WERI-Rb-1 (cell line): ENCODE measurements at regions not wholly inside any gene's neighbourhood (a gene's known extent, or its start where the extent isn't known, plus 50 kb on each side); places are given as distances from the start of the nearest gene placed in this dataset.

ENCODE experiments used
- DNase-seq: peaks from one replicate; pipeline ENCODE4 v3.0.0-alpha.2; 2020
- H3K27ac ChIP-seq: fragments of 250-450 bp; sonication (Bioruptor Pico); 2 replicates; pipeline ENCODE4 v1.5.1; 2020; ENCODE audit warnings: mild to moderate bottlenecking, moderate library complexity
- H3K27me3 ChIP-seq: fragments of 250-450 bp; sonication (Bioruptor Pico); 2 replicates; pipeline ENCODE4 v1.5.1; 2021; ENCODE audit warnings: mild to moderate bottlenecking, low read depth, moderate library complexity; ENCODE audit not compliant: insufficient read depth, severe bottlenecking
- H3K36me3 ChIP-seq: fragments of 250-450 bp; sonication (Bioruptor Pico); 2 replicates; pipeline ENCODE4 v1.5.1; 2020; ENCODE audit warnings: mild to moderate bottlenecking, moderate library complexity
- H3K4me3 ChIP-seq: 2 replicates; pipeline ENCODE4 v1.5.1; 2011; ENCODE audit warnings: low read depth, mild to moderate bottlenecking, control low read depth, low read length
- H3K9me3 ChIP-seq: fragments of 250-450 bp; sonication (Bioruptor Pico); 2 replicates; pipeline ENCODE4 v1.5.1; 2021; ENCODE audit warnings: mild to moderate bottlenecking, moderate library complexity; ENCODE audit not compliant: severe bottlenecking
- TF ChIP-seq, protein P1 (sequence below): IDR thresholded peaks from 2 replicates; pipeline ENCODE4 v1.5.1; 2011; ENCODE audit warnings: low read depth, mild to moderate bottlenecking, control low read depth, inconsistent platforms, low read length

GRCh38 chr11:116424615-116425261 is 348.0 kb downstream of the BUD13 start:
- Histone ChIP-seq H3K27me3 (no peaks in the 10 kb centered on the region), H3K4me3 (no peak overlapping the region), H3K9me3 (peaks cover 3% of the 10 kb centered on the region), H3K36me3 (no peaks in the 10 kb centered on the region), H3K27ac (no peak overlapping the region)
- DNase-seq, result no peak
- TF ChIP-seq, protein P1, sequence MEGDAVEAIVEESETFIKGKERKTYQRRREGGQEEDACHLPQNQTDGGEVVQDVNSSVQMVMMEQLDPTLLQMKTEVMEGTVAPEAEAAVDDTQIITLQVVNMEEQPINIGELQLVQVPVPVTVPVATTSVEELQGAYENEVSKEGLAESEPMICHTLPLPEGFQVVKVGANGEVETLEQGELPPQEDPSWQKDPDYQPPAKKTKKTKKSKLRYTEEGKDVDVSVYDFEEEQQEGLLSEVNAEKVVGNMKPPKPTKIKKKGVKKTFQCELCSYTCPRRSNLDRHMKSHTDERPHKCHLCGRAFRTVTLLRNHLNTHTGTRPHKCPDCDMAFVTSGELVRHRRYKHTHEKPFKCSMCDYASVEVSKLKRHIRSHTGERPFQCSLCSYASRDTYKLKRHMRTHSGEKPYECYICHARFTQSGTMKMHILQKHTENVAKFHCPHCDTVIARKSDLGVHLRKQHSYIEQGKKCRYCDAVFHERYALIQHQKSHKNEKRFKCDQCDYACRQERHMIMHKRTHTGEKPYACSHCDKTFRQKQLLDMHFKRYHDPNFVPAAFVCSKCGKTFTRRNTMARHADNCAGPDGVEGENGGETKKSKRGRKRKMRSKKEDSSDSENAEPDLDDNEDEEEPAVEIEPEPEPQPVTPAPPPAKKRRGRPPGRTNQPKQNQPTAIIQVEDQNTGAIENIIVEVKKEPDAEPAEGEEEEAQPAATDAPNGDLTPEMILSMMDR, result no peak

GRCh38 chr11:116422956-116423600 is 349.7 kb downstream of the BUD13 start:
- TF ChIP-seq, protein P1, result peak; percentile 77
- Histone ChIP-seq H3K4me3 (no peak overlapping the region), H3K27ac (peak overlapping the region; percentile 54)

DNA sequence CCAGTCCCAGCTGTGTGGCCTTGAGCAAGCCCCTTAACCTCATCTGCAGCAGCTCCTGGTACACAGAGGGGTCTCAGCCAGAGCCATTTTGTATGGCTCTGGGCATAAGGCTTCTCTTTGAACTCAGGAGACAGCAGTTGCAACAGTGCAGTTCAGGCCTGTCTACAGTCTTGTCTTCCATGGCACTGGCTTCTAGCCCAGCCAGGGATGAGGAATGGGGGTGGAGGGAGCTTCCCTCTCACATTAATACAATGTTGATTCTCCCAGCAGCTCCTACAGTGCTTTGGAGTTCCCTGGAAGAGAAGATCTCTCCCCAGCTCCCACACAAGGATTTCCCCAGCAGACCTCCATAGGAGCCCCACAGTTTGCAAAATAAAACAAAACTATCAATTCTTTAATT is 350.2 kb downstream of the BUD13 start:
- no peaks in the 10 kb centered on the region for H3K27me3 ChIP-seq
- TF ChIP-seq, protein P1, result no peak
- no peak overlapping the region for H3K4me3 ChIP-seq
- H3K9me3 ChIP-seq, result peaks cover 3% of the 10 kb centered on the region
- no peak for DNase-seq
- H3K27ac ChIP-seq, result peak overlapping the region; percentile 54
- H3K36me3 ChIP-seq, result no peaks in the 10 kb centered on the region

More at GRCh38 chr11:116422956-116423600, 349.7 kb downstream of the BUD13 start:
- no peaks in the 10 kb centered on the region for H3K36me3 ChIP-seq
- DNase-seq, result peak; percentile 79
- H3K9me3 ChIP-seq, result peaks cover 3% of the 10 kb centered on the region
- H3K27me3 ChIP-seq, result no peaks in the 10 kb centered on the region

- no peaks in the 10 kb centered on the region for H3K36me3 ChIP-seq
- H3K9me3 ChIP-seq, result peaks cover 3% of the 10 kb centered on the region
- peak overlapping the region; percentile 54 for H3K27ac ChIP-seq
- no peaks in the 10 kb centered on the region for H3K27me3 ChIP-seq
- H3K4me3 ChIP-seq, result no peak overlapping the region
- peak; percentile 84 for DNase-seq
- TF ChIP-seq, protein P1, result no peak
Measured at GRCh38 chr11:116421529-116422185, 351.1 kb downstream of the BUD13 start.

GRCh38 chr11:116420770-116421528 is 351.8 kb downstream of the BUD13 start:
- Histone ChIP-seq H3K9me3 (peaks cover 3% of the 10 kb centered on the region), H3K4me3 (no peak overlapping the region), H3K36me3 (no peaks in the 10 kb centered on the region), H3K27me3 (no peaks in the 10 kb centered on the region), H3K27ac (peak overlapping the region; percentile 54)
- DNase-seq, result peak; percentile 50
- TF ChIP-seq, protein P1, result no peak
